ENCODE measurements at regions not wholly inside any gene's neighbourhood (a gene's known extent, or its start where the extent isn't known, plus 50 kb on each side); places are given as distances from the start of the nearest gene placed in this dataset.

GRCh38 chr2:2916621-2917020 lies 461.0 kb downstream of the EIPR1 start:
- no peak for TF ChIP-seq EZH2phosphoT487 (conservative IDR thresholded peaks at IDR 0.05; ENCODE audit: low read length)
- TF ChIP-seq CTCF (IDR thresholded peaks at IDR 0.05; ENCODE audit: insufficient read depth, low read length, poor library complexity, severe bottlenecking): no peak

Data from SU-DHL-6 (cell line).